DMS79 treated with DMSO at 0.1 percent for 48 hours (cell line): ENCODE measurements at regions not wholly inside any gene's neighbourhood (a gene's known extent, or its start where the extent isn't known, plus 50 kb on each side); places are given as distances from the start of the nearest gene placed in this dataset.
"Not testable (repeated sequence)": the region's sequence is repeated elsewhere in the genome, so short reads cannot be mapped to it uniquely, and the experiment has no call there.

Experiments used
- DNase-seq: peaks from one replicate; lab custom pipeline; 2025; lab: John Stamatoyannopoulos, UW

GRCh38 chr3:196147116-196147515 is 64.1 kb downstream of the ZDHHC19 start:
- DNase-seq: no peak

DNA sequence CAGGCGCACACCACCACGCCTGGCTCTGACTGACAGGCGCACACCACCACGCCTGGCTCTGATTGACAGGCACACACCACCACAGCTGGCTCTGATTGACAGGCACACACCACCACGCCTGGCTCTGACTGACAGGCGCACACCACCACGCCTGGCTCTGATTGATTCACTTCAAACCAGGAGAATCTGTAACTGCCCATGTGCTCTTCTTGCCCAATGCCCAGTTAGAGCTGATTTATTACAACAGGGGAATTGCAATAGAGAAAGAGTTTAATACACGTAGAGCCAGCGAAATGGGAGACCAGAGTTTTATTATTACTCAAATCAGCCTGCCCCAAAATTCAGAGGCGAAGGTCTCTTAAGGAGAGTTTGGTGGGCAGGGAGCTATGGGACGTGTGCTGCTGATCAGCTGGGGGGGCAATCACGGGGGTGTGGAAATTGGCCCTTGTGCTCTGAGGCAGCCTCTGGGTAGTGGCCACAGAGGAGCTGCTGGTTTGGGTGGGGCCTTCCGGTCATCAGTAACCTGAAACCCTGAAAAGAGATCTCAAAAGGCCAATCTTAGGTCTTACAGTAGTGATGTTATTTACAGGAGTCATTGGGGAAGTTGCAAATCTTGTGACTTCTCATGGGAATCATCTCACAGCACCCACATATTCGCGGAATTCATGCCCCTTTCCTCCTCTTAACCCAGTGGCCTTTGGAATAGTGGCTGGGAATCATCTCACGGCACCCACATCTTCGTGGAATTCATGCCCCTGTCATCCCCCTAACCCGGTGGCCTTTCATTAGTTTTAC is 63.8 kb upstream of the TFRC start:
- no peak for DNase-seq

- no peak for DNase-seq
Observed at GRCh38 chr3:196144383-196145105, 62.7 kb upstream of the TFRC start.

- DNase-seq: no peak
Observed at GRCh38 chr3:196143708-196144382, 62.0 kb upstream of the TFRC start.

- no peak for DNase-seq
Observed at GRCh38 chr3:196142202-196142956, 60.5 kb upstream of the TFRC start.

DNA sequence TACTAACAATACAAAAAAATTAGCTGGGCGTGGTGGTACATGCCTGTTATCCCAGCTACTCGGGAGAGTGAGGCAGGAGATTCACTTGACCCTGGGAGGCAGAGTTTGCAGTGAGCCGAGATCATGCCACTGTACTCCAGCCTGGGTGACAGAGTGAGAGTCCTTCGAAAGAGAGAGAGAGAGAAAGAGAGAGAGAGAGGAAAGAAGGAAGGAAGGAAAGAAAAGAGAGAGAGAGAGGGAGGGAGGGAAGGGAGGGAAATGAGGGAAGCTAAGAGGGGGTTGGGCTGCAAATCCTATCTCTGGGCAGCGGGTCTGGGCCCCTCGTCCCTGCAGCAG is 59.9 kb upstream of the TFRC start:
- DNase-seq: no peak

DNA sequence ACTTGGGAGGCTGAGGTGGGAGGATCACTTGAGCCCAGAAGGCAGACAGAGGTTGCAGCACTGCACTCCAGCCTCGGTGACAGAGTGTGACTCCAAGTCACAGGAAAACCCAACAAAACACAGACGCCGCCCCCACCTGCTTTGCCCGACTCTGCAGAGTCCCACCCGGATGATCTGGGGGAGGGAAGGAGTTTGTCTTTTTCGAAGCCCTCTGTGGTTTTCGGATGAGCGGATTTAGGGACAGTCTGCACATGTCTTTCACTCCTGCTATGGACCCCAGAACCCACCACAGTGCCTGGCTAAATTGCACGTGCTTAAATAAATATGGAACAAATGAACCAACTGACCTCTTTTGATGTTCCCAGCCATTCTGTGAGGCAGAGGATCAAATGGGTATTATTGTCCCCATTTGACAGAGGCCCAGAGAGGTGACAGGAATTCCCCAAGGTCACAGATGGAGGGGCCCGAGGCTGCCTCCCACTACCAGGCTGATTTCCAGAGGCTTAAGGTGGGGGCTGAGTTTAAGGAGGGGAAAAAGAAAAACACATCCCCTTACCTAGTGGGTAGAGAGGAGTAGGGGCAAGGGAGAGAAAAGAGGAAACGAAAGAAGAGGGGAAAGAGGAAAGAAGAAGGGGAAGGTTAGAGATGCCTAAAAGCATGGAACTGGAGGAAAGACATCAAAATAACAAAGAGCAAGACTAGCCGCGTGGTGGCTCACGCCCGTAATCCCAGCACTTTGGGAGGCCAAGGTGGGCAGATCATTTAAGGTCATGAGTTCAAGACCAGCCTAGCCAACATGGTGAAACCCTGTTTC is 59.4 kb upstream of the TFRC start:
- no peak for DNase-seq

DNA sequence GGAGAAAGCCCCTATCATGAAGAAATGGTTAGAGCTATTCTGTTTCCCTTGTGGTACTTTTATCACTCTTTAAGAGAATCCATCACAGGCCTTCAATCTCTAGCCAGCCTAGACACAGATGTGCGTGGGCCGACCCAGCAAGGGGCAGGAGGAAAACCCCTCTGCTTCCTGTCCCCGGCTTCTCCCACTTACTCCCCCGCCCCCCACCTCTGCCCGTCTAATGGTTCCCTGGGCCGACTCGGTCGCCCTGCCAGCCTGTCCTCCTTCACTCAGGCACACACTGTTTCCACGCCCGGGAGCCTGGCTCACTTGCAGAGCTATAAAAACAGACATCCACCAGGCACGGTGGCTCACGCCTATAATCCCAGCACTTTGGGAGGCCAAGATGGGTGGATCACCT is 58.3 kb upstream of the TFRC start:
- DNase-seq: no peak

GRCh38 chr3:196139281-196139680 is 57.4 kb upstream of the TFRC start:
- no peak for DNase-seq

- peak; percentile 25 for DNase-seq
Observed at GRCh38 chr3:196138482-196139254, 56.8 kb upstream of the TFRC start.

DNA sequence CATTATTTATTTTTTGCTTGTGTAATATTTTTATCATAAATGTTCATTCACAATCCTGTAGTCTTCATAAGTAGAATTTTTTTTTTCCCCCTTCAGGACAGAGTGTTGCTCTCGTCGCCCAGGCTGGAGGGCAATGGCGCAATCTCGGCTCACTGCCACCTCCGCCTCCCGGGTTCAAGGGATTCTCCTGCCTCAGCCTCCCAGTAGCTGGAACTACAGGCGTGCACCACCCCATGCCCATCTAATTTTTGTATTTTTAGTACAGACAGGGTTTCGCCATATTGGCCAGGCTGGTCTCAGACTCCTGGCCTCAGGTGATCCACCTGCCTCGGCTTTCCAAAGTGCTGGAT is 54.7 kb upstream of the TFRC start:
- not testable (repeated sequence) for DNase-seq

GRCh38 chr3:196135693-196136639 is 54.1 kb upstream of the TFRC start:
- peak; percentile 40 for DNase-seq

- DNase-seq: no peak
Observed at GRCh38 chr3:196134691-196135090, 52.8 kb upstream of the TFRC start.

GRCh38 chr3:196133869-196134268 is 52.0 kb upstream of the TFRC start:
- DNase-seq: not testable (repeated sequence)

GRCh38 chr3:196131921-196132320 is 50.0 kb upstream of the TFRC start:
- no peak for DNase-seq
